ENCODE measurements at regions not wholly inside any gene's neighbourhood (a gene's known extent, or its start where the extent isn't known, plus 50 kb on each side); places are given as distances from the start of the nearest gene placed in this dataset.
"Not testable (repeated sequence)": the region's sequence is repeated elsewhere in the genome, so short reads cannot be mapped to it uniquely, and the experiment has no call there.

DNA sequence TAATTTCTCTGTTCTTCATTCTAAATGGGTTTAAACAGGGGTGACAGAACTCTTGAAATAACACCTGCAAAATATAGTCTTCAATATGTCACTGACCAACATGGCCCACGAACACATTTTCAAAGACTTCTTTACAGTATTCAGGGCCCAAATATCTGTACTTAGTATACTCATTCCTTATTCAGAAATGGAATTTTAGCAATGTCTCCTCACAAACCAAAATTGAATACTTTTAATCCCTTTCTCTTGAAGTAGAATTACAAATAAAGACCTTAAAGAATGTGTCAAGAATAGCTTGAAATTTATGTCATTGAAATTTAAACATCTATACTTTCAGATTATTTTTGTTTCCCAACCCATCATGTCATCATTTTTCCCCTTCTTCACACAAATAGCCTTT lies 263.1 kb downstream of the LRIG3 start:
- DNase-seq: no peak

DNA sequence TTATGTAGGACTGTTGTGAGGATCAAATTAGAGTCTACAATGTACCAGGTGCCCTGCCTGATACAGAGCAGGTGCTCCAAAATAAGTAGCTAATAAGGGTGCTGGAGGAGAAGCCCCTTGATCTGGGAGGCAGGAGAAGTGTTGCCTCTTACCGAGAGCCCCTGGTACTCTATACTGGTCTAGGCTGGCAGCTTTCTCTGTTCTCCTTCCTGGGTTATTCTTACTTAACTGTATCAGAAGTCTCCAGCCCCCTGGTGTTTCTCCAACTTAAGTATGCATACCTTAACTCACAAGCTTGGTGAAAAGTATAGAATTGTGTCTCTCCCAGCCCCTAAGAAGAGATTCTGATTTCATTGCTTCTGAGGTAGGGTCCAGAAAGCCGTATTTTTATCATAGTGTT lies 254.9 kb downstream of the LRIG3 start:
- DNase-seq: no peak

DNA sequence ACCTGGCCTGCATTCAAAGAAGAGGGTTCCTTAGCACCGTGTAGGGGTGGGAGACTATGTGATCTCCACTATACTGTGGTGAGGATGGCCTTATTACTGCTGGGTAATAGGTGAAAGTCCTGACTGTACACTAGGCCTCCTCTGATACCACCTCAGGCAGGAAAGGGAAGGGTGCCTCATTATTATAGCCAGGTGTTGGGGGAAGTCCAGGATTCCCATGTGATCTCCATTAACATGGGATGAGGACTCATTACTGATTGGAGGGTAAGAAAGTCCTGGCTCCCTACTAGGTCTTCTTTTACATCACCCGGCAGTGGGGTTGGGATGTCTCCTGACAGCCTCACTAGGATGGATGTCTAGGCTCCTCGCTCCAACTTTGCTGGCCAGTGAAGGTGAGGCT lies 252.1 kb downstream of the LRIG3 start:
- DNase-seq: no peak

DNA sequence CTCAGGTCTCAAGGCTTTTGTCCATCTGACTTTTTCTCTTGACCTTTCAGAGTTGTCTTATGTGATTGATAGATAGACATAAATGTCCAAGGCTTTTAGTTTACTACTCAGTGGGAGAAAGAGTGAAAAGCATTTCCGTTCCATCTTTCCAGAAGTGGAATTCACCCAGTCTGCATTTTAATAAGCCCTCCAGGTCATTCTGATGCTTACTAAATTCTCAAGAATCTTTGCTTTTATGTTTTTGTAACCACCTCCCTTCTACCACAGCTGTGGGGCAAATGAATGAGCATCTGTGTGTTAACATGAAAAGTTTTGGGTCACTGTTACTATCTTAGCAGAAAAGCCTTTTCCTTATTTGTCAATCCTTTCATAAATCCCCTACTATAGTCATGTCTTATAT lies 251.4 kb downstream of the LRIG3 start:
- no peak for DNase-seq

DNA sequence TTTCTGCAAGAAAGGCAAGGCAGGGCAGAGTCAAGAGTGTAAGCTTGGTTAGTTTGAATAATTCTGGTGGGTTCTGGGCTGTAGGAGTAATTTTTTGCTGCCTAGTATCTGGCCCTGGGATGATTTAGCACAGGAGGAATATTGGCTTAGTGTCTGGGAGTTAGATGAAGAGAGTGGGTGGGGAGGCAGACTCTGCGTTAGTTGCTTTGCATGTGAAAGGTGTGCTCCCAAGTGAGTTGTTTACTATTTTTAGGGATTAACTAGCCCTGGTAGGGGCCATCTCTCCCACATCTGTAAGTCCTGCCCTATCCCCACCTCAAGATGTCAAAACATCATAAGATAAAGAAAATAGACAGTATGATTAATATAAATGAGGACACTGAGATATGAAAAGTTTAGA lies 249.7 kb downstream of the LRIG3 start:
- no peak for DNase-seq

DNA sequence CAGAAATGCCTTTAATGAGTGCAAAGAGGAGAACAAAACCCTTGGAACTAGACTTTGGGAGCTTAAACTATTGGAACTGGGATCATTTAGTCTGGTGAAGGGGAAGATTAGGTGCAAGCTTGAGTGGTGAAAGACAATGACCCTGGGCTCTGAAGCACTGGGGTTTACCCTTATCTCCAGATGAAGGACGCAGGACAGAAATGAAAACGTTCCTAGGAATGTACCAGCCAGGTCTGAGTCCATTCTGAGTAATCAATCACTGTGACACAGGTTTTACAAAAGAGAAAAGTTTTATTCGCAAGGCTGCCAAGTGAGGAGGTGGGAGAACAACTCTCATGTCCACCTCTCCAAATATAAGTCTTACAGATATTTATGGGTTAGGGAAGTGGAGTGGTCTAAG lies 249.1 kb downstream of the LRIG3 start:
- DNase-seq: no peak

DNA sequence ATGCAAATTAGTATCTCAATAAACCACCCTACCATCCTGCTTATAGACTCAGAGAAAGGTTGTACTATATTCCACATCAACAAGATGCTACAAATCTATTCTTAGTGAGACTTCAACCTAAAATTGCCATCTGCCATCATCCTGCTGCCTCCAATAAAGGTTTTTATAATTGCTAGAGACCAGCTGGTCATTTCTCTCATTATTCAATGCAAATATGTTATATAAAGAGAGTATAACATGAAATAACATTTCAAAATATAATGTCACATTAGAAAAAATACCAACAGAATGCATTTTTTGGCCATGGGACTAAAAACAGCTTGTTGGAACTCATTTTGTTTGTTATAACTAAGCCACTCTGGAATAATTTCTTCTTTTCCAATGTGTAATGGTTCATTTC lies 247.3 kb downstream of the LRIG3 start:
- no peak for DNase-seq

DNA sequence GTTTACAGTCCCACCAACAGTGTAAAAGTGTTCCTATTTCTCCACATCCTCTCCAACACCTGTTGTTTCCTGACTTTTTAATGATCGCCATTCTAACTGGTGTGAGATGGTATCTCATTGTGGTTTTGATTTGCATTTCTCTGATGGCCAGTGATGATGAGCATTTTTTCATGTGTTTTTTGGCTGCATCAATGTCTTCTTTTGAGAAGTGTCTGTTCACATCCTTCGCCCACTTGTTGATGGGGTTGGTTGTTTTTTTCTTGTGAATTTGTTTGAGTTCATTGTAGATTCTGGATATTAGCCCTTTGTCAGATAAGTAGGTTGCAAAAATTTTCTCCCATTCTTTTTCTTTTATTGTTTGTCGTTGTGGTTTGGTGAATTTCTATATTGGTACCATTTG lies 242.5 kb downstream of the LRIG3 start:
- DNase-seq: not testable (repeated sequence)

DNA sequence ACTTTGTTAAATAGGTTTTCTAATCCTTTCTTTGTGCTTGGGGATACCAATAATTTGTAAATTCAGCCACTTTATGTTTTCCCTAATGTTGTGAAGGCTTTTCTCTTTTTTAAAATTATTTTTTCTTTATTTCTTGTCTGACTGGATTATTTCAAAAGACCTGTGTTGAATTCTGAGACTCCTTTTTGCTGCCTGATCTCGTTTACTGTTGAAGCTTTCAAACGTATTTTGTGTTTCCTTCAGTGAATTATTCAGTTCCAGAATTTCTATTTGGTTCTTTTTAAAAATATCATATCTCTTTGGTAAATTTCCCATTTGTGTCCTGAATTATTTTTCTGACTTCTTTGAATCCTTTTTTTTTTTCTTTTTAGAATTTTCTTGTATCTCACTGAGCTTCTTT lies 241.6 kb downstream of the LRIG3 start:
- no peak for DNase-seq

DNA sequence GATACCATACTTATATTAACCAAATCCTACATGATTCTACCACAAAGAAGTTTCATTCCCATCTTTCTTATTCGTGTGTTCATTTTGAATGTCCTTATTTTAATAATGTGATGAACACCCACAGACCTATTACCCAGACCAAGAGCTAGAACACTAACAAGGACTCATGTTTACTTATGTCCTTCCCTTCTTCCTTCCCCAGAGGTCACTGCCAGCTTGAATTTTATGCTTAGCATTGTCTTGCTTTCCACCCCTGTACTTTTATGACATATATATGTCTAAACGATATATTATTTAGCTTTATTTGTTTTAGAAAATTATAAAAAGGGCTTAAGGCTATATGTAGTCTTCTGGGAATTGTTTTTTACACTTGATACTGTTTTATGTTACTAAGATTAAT lies 238.6 kb downstream of the LRIG3 start:
- DNase-seq: no peak

DNA sequence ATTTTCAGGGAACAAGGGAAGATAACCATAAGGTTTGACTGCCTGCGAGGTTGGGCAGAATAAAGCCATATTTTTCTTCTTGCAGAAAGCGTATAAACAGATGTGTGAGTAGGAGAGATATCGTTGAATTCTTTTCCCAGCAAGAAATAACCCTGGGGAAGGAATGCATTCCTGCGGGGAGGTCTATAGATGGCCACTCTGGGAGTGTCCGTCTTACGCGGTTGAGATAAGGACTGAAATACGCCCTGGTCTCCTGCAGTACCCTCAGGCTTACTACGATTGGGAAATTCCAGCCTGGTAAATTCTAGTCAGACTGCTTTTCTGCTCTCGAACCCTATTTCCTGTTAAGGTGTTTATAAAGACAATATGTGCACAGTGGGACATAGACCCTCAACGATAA lies 225.0 kb downstream of the LRIG3 start:
- DNase-seq: no peak

DNA sequence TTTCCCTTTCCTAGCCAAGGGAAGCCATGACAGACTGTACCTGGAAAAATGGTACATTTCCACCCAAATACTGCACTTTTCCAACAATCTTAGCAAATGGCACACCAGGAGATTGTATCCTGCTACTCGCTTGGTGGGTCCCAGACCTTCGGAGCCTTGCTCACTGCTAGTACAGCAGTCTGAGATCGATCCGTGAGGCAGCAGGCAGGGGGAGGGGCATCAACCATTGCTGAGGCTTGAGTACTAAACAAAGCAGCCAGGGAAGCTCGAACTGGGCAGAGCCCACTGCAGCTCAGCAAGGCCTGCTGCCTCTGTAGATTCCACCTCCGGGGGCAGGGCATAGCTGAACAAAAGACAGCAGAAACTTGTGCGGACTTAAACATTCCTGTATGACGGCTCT lies 218.8 kb downstream of the LRIG3 start:
- no peak for DNase-seq

DNA sequence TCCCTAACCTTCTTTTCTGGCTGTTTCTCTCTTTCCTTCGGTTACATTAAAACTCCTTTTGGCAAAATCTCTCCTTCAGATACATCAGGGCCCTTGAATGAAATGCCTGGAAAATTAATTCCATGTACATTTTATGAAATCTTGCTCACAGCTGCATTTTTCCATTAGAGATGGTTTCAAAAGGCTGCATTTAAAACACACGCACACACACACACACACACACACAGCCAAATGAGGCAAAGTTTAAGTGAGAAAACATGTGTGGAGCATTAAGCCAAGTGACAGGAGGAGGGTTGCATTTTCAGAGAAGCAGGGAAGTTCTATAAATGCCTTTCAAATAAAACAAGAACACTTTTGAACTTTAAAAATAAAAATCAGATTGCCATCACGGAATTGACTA lies 216.4 kb downstream of the LRIG3 start:
- DNase-seq: peak; percentile 99

DNA sequence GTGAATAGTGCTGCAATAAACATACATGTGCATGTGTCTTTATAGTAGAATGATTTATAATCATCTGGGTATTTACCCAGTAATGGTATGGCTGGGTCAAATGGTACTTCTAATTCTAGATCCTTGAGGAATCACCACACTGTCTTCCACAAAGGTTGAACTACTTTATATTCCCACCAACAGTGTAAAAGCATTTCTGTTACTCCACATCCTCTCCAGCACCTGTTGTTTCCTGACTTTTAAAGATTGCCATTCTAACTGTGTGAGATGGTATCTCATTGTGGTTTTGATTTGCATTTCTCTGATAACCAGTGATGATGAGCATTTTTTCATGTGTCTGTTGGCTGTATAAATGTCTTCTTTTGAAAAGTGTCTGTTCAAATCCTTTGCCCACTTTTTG lies 215.5 kb downstream of the LRIG3 start:
- DNase-seq: not testable (repeated sequence)

DNA sequence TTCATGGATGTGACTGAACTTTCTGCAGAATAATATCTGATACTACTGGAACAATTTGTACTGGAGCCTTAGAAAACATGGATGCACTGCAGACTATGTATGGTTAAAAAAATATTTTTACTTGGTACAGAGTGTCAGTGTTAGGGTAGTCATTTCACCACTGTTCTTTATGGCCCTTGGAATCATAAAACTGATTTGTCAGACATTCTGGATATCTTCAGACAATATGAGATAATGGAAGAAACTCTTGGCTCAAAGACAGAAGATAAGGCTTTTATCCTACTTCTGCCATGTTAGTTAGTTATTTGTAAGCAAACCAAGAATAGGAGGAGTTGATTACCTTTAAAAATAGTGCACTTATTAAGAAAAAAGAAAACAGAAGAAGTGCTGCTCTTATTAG lies 209.4 kb downstream of the LRIG3 start:
- DNase-seq: no peak

DNA sequence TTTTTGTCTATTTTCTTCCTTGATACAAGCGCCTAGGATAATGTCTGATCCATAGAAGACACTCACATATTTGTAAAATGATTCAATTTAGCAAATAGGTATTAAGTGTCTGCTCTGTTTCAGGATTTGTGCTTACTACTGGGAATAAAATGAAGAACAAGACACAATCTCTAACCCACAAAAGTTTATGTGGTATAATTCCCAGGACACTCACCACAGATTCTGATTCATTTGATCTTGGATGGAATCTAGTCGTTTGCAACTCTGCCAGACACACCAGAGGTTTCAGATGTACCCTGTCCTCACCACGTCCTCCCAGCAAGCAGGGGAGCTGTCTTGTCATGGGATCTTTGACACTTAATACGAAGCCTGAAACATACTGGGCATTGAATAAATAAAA lies 208.3 kb downstream of the LRIG3 start:
- no peak for DNase-seq

DNA sequence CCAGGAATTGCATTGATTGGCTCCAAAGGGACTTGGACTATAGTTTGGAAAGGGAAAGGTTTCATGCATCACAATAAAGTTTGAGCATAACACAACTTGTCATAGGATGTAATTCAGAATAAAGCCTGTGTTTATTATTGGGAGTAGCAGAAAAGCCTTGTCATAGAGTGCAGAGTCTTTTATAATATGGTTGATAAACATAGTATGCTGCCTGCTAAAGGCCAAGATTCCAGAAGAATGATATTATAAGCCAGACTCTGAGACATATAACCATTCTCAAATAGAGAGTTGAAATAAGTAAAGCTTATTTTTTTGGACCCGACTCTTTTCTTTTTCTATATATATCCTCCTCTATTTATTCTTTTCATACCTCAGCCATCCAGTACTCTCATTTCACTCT lies 207.3 kb downstream of the LRIG3 start:
- no peak for DNase-seq

DNA sequence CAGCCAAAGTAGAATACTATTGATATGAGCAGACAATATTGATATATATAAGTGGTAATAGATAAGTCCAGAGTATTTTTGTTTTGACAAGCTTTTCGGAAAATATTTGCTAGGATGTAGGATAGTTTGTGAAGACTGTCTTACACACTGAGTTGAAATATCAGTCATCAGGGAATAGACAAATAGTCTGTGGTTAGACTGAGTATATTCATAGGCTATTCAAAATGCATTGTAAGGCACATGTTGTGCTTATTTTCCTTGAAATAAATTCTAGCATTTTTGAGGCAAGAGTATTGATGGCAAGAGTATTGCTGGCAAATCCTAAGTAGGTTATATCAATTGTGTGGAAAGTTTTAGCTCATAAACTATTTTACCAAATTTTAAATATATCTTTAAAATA lies 201.1 kb downstream of the LRIG3 start:
- no peak for DNase-seq

DNA sequence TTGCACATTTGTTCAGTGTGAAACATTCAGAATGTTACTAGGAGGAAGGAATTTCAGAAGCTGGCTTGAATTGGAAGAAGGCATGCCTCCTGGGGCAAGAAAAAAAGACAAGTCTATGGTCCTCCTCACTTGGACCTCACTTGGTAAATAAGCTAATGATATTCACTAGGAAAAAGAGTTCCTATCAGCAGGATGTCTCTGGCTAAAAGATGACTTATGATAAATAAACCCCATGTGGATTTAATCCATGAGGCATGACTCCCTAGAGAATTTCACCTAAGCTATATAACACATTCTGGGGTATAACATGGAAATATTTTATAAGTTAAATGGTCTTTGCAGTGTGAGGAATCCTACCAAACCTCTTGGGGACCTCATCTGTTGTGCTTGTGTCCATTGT lies 199.9 kb downstream of the LRIG3 start:
- no peak for DNase-seq

DNA sequence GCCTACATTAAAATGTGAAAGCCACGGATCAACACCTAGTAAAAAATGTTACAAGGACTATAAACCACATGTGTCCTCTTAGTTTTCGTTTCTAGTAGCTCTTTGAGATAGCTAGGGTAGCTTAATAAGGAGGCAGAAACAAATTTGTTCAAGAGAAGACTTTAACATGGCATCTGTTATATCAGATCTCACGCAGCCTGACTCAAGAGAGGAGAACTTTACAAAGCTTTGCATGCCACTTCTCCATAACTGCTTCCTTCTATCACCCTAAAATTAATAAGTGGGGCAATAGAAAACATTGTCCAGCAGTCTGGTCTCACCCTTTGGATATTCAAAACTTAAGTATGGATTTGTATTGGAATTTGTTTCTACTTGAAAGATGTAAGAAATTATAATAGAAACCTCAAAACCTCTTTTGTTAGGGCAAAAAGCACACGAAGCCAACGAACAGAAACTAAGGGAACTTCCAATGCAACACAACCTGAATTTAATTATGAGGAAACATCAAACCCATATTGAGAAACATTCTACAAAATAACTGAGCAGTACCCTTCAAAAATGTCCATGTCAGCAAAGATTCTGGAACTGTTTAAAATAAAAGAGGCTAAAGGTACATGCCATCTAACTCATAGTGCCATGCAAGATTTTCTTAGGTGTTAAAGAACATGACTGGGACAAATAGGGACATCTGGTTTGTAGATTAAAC lies 194.8 kb downstream of the LRIG3 start:
- DNase-seq: peak; percentile 30

DNA sequence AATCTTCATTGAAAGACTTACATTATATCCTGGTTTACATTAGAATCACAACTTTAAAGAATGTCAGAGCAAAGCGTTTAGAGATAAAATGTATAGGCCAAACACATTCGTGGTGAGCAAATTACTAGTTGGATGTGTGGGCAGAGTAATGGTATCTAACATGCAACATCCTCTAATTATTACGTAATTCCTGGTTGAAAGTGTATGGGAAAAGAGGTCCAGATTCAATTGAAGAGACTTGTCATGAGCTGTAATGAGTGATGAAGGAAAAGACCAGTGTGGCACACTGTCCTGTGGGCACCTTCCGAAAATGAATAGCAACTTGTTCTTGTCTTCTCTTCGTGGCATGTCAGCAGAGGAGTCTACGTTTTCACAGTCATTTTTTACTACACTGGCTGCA lies 192.8 kb downstream of the LRIG3 start:
- DNase-seq: no peak

DNA sequence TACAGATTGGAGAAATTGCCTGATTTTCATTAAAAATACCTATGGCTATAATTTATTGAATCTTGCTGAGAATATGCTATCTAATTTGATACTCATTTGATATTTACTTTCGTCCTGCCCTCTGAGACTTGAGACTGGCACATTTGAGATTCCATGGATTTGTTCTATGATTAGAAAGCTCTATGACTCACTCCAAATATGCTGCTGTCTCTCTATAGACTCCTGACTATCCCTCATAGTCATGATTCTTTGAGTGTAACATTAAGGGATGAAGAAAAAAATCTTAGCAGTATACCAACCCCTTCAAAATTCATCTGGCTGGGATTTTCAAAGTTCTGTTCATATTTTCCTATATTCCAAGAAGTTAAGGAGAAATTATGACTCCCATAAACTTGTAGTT lies 191.9 kb downstream of the LRIG3 start:
- no peak for DNase-seq

DNA sequence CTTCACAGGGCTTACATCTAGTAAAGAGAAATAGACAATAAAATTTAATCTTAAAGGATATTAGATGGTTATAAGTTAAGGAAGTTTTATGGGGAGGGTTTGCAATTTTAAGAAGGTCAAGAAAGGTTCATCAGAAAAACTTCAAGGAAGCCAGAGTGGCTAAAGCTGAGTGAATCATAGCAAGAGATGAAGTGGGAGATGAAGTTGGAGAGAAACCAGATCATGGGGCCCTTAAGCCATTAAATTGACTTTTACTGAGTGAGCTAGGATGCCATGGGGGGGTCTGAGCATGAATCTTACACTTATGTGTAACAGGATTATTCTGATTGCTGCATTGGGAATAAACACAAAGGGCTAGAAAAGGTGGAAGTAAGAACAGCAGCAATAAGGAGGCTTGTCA lies 189.2 kb downstream of the LRIG3 start:
- DNase-seq: no peak

DNA sequence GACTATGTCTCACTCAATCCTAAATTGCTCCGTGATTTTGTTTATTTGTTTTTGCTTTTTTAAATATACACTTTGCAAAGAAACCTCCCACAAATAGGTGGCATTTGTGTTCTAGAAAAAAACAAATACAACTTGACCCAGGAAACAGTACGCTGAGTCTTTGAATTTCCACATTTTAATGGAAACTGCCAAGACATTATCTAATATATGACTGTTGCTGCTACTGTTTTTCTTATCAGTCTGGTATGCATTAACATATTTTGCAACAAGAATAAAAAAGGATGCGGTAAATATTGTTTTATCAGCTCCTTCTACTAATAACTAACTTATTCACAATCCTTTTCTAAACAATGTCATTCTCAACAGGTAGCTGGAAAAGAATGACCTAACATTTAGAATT lies 187.4 kb downstream of the LRIG3 start:
- no peak for DNase-seq

DNA sequence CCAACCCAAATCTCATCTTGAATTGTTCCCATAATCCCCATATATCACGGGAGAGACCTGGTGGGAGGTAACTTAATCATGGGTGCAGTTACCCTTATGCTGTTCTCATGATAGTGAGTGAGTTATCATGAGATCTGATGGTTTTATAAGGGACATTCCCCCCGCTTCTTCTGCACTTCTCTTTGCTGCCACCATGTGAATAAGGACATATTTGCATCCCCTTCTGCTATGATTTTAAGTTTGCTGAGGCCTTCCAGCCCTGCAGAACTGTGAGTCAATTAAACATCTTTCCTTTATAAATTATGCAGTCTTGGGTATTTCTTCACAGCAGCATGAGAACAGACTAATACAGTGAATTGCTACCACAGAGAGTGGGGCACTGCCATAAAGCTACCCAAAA lies 179.1 kb downstream of the LRIG3 start:
- no peak for DNase-seq

Measured in skin of body (tissue), 1 donor.